ENCODE measurements at regions not wholly inside any gene's neighbourhood (a gene's known extent, or its start where the extent isn't known, plus 50 kb on each side); places are given as distances from the start of the nearest gene placed in this dataset.

GRCh38 chr2:220209751-220210150 is 582.3 kb downstream of the SLC4A3 start:
- no peak overlapping the region for H3K27ac ChIP-seq

GRCh38 chr2:220212296-220213080 is 585.1 kb downstream of the SLC4A3 start:
- Histone ChIP-seq H3K9me3 (ENCODE audit: low read depth) (no peaks in the 10 kb centered on the region), H3K27me3 (no peaks in the 10 kb centered on the region), H3K27ac (no peak overlapping the region), H3K4me1 (ENCODE audit: low read depth) (no peaks in the 10 kb centered on the region), H3K4me3 (no peak overlapping the region), H3K36me3 (no peaks in the 10 kb centered on the region)
- DNase-seq (ENCODE audit: low read depth in 1 of 2, low spot score in 1 of 2): no peak
- no peak for TF ChIP-seq CTCF (IDR thresholded peaks at IDR 0.05; ENCODE audit: low read depth, low read length)

More at GRCh38 chr2:220209751-220210150, 582.3 kb downstream of the SLC4A3 start:
- DNase-seq (ENCODE audit: low read depth in 1 of 2, low spot score in 1 of 2): no peak
- Histone ChIP-seq H3K4me1 (ENCODE audit: low read depth) (no peaks in the 10 kb centered on the region), H3K4me3 (no peak overlapping the region), H3K27me3 (no peaks in the 10 kb centered on the region), H3K36me3 (no peaks in the 10 kb centered on the region), H3K9me3 (ENCODE audit: low read depth) (no peaks in the 10 kb centered on the region)
- no peak for TF ChIP-seq CTCF (IDR thresholded peaks at IDR 0.05; ENCODE audit: low read depth, low read length)

- TF ChIP-seq CTCF (IDR thresholded peaks at IDR 0.05; ENCODE audit: low read depth, low read length): no peak
- DNase-seq (ENCODE audit: low read depth in 1 of 2, low spot score in 1 of 2): peak in 1 of 2 donors; percentile 2
- no peak overlapping the region for H3K27ac ChIP-seq
Observed at GRCh38 chr2:220215785-220216184, 588.4 kb downstream of the SLC4A3 start.

GRCh38 chr2:220219371-220219770 is 591.9 kb downstream of the SLC4A3 start:
- Histone ChIP-seq H3K27ac (no peak overlapping the region), H3K27me3 (no peaks in the 10 kb centered on the region), H3K4me1 (ENCODE audit: low read depth) (no peaks in the 10 kb centered on the region), H3K4me3 (no peak overlapping the region), H3K36me3 (no peaks in the 10 kb centered on the region), H3K9me3 (ENCODE audit: low read depth) (no peaks in the 10 kb centered on the region)
- no peak for TF ChIP-seq CTCF (IDR thresholded peaks at IDR 0.05; ENCODE audit: low read depth, low read length)
- DNase-seq (ENCODE audit: low read depth in 1 of 2, low spot score in 1 of 2): no peak

More at GRCh38 chr2:220215785-220216184, 588.4 kb downstream of the SLC4A3 start:
- Histone ChIP-seq H3K36me3 (no peaks in the 10 kb centered on the region), H3K9me3 (ENCODE audit: low read depth) (no peaks in the 10 kb centered on the region), H3K4me1 (ENCODE audit: low read depth) (no peaks in the 10 kb centered on the region), H3K27me3 (no peaks in the 10 kb centered on the region), H3K4me3 (no peak overlapping the region)

GRCh38 chr2:220220009-220220408 is 592.6 kb downstream of the SLC4A3 start:
- DNase-seq (ENCODE audit: low read depth in 1 of 2, low spot score in 1 of 2): no peak
- TF ChIP-seq CTCF (IDR thresholded peaks at IDR 0.05; ENCODE audit: low read depth, low read length): no peak
- no peaks in the 10 kb centered on the region for H3K4me1 ChIP-seq (ENCODE audit: low read depth)

More at GRCh38 chr2:220220009-220220408, 592.6 kb downstream of the SLC4A3 start:
- Histone ChIP-seq H3K9me3 (ENCODE audit: low read depth) (no peaks in the 10 kb centered on the region), H3K27ac (no peak overlapping the region), H3K4me3 (no peak overlapping the region), H3K27me3 (no peaks in the 10 kb centered on the region), H3K36me3 (no peaks in the 10 kb centered on the region)

Measured in cardiac muscle cell (in vitro differentiated cells and primary cell).